DND-41 (cell line): ENCODE measurements at regions not wholly inside any gene's neighbourhood (a gene's known extent, or its start where the extent isn't known, plus 50 kb on each side); places are given as distances from the start of the nearest gene placed in this dataset.

Experiments used
- CTCF ChIP-seq: IDR thresholded peaks from 2 replicates; pipeline ENCODE4 v1.5.1; 2012; ENCODE audit warnings: borderline replicate concordance, low read length, moderate library complexity, mild to moderate bottlenecking; ENCODE audit not compliant: poor library complexity, severe bottlenecking; ENCODE audit errors: extremely low read depth
- EZH2 ChIP-seq: IDR thresholded peaks from 3 replicates; pipeline ENCODE4 v1.6.1; 2012; ENCODE audit warnings: borderline replicate concordance, low read depth, mild to moderate bottlenecking, moderate library complexity, low read length, inconsistent platforms; ENCODE audit not compliant: severe bottlenecking

GRCh38 chr10:62926407-62926806 is 110.2 kb upstream of the EGR2 start:
- TF ChIP-seq CTCF (no peak), EZH2 (no peak)
